ENCODE measurements at regions not wholly inside any gene's neighbourhood (a gene's known extent, or its start where the extent isn't known, plus 50 kb on each side); places are given as distances from the start of the nearest gene placed in this dataset.

GRCh38 chr18:55018602-55019001 is 59.3 kb upstream of the CCDC68 start:
- Mint-ChIP-seq H3K9me3 (no peaks in the 10 kb centered on the region), H3K4me1 (ENCODE audit: low read depth) (no peaks in the 10 kb centered on the region), H3K27me3 (peaks cover 4% of the 10 kb centered on the region), H3K27ac (no peak overlapping the region), H3K4me3 (no peak overlapping the region), H3K36me3 (ENCODE audit: low read depth) (no peaks in the 10 kb centered on the region)
- ATAC-seq = no peak
- ChIA-PET CTCF (no interaction called here), POLR2A (no interaction called here)
- DNase-seq = no peak
- TF ChIP-seq CTCF (IDR thresholded peaks at IDR 0.05) = no peak
- intact Hi-C loops (cut with micrococcal nuclease) = no loop called here

GRCh38 chr18:55014095-55014494 is 54.8 kb upstream of the CCDC68 start:
- no peaks in the 10 kb centered on the region for H3K4me1 Mint-ChIP-seq (ENCODE audit: low read depth)
- no peak for TF ChIP-seq CTCF (IDR thresholded peaks at IDR 0.05)
- intact Hi-C loops (cut with micrococcal nuclease) = no loop called here
- H3K27me3 Mint-ChIP-seq = peaks cover 7% of the 10 kb centered on the region
- no peak overlapping the region for H3K27ac Mint-ChIP-seq
- DNase-seq = no peak
- no peak for ATAC-seq
- no peak overlapping the region for H3K4me3 Mint-ChIP-seq
- no peaks in the 10 kb centered on the region for H3K9me3 Mint-ChIP-seq
- CTCF ChIA-PET = no interaction called here
- POLR2A ChIA-PET = no interaction called here
- no peaks in the 10 kb centered on the region for H3K36me3 Mint-ChIP-seq (ENCODE audit: low read depth)

- CTCF ChIA-PET = no interaction called here
- Mint-ChIP-seq H3K9me3 (no peaks in the 10 kb centered on the region), H3K36me3 (ENCODE audit: low read depth) (no peaks in the 10 kb centered on the region), H3K4me3 (no peak overlapping the region), H3K27me3 (peaks cover 5% of the 10 kb centered on the region), H3K27ac (no peak overlapping the region), H3K4me1 (ENCODE audit: low read depth) (no peaks in the 10 kb centered on the region)
- no peak for ATAC-seq
- POLR2A ChIA-PET = no interaction called here
- no peak for DNase-seq
- intact Hi-C loops (cut with micrococcal nuclease) = no loop called here
- no peak for TF ChIP-seq CTCF (IDR thresholded peaks at IDR 0.05)
Observed at GRCh38 chr18:55013685-55014084, 54.4 kb upstream of the CCDC68 start.

GRCh38 chr18:55013086-55013485 is 53.8 kb upstream of the CCDC68 start:
- no peak overlapping the region for H3K27ac Mint-ChIP-seq
- ATAC-seq (no peak), DNase-seq (no peak)
- H3K36me3 Mint-ChIP-seq (ENCODE audit: low read depth) = no peaks in the 10 kb centered on the region
- ChIA-PET CTCF (no interaction called here), POLR2A (no interaction called here)
- no peaks in the 10 kb centered on the region for H3K9me3 Mint-ChIP-seq
- no peak for TF ChIP-seq CTCF (IDR thresholded peaks at IDR 0.05)
- no peak overlapping the region for H3K4me3 Mint-ChIP-seq
- H3K4me1 Mint-ChIP-seq (ENCODE audit: low read depth) = no peaks in the 10 kb centered on the region
- peaks cover 5% of the 10 kb centered on the region for H3K27me3 Mint-ChIP-seq
- intact Hi-C loops (cut with micrococcal nuclease) = no loop called here

- ATAC-seq (no peak), DNase-seq (no peak)
- ChIA-PET CTCF (no interaction called here), POLR2A (no interaction called here)
- H3K27me3 Mint-ChIP-seq = peaks cover 5% of the 10 kb centered on the region
- no peak overlapping the region for H3K27ac Mint-ChIP-seq
- no peaks in the 10 kb centered on the region for H3K36me3 Mint-ChIP-seq (ENCODE audit: low read depth)
- no peaks in the 10 kb centered on the region for H3K4me1 Mint-ChIP-seq (ENCODE audit: low read depth)
- no peak overlapping the region for H3K4me3 Mint-ChIP-seq
- intact Hi-C loops (cut with micrococcal nuclease) = no loop called here
- no peak for TF ChIP-seq CTCF (IDR thresholded peaks at IDR 0.05)
- no peaks in the 10 kb centered on the region for H3K9me3 Mint-ChIP-seq
Observed at GRCh38 chr18:55012008-55012407, 52.7 kb upstream of the CCDC68 start.

All from activated CD8-positive, alpha-beta T cell treated with anti-CD3 and anti-CD28 coated beads for 36 hours (primary cell).